H1 (cell line): ENCODE measurements at regions not wholly inside any gene's neighbourhood (a gene's known extent, or its start where the extent isn't known, plus 50 kb on each side); places are given as distances from the start of the nearest gene placed in this dataset.
A peak's percentile ranks its signal among the peaks of the same experiment; 100 is the strongest.
"Not testable (repeated sequence)": the region's sequence is repeated elsewhere in the genome, so short reads cannot be mapped to it uniquely, and the experiment has no call there.

ENCODE experiments used
- CTCF ChIA-PET: fragments of 300-600 bp; sonication (Branson Sonifier 250); formaldehyde crosslinking; loops from one replicate; lab custom pipeline; 2021; ENCODE audit not compliant: partially characterized antibody; lab: Charles Lee
- POLR2A ChIA-PET: fragments of 300-600 bp; sonication (Branson Sonifier 250); formaldehyde crosslinking; loops from one replicate; lab custom pipeline; 2021; ENCODE audit warnings: inconsistent platforms; ENCODE audit not compliant: partially characterized antibody; lab: Charles Lee
- DNase-seq, 2 experiments: peaks; one replicate each; pipeline versions ENCODE4 v3.0.0 to v3.0.0-alpha.2; 2010 to 2022; ENCODE audit warnings: low spot score in 2 of 2, low read depth in 1 of 2, mixed read lengths in 1 of 2
- FAIRE-seq: peaks from 2 replicates; lab custom pipeline; 2011; peaks lifted over from hg19 to GRCh38; lab: Jason Lieb, UNC
- H2AFZ ChIP-seq: 2 replicates; pipeline ENCODE4 v1.8.1; 2012; ENCODE audit warnings: low read length, inconsistent platforms
- H2AK5ac ChIP-seq: 2 replicates; pipeline ENCODE4 v1.6.1; 2013; ENCODE audit warnings: low read depth, low read length
- H2BK120ac ChIP-seq: replicated peaks from 2 replicates; pipeline ENCODE3; 2013; ENCODE audit warnings: low read depth, low read length, inconsistent platforms
- H2BK12ac ChIP-seq: 2 replicates; pipeline ENCODE4 v1.6.1; 2013; ENCODE audit warnings: low read depth, low read length
- H2BK15ac ChIP-seq: 2 replicates; pipeline ENCODE4 v1.6.1; 2013; ENCODE audit warnings: low read length
- H2BK20ac ChIP-seq: 2 replicates; pipeline ENCODE4 v1.6.1; 2013; ENCODE audit warnings: low read length
- H2BK5ac ChIP-seq: 2 replicates; pipeline ENCODE4 v1.6.1; 2013; ENCODE audit warnings: low read depth, low read length
- H3K14ac ChIP-seq: 2 replicates; pipeline ENCODE4 v1.6.1; 2013; ENCODE audit warnings: inconsistent platforms; ENCODE audit not compliant: insufficient read length
- H3K18ac ChIP-seq: 2 replicates; pipeline ENCODE4 v1.6.1; 2013; ENCODE audit warnings: low read length; ENCODE audit errors: extremely low read depth
- H3K23ac ChIP-seq: 2 replicates; pipeline ENCODE4 v1.6.1; 2013; ENCODE audit warnings: inconsistent platforms; ENCODE audit not compliant: insufficient read length
- H3K23me2 ChIP-seq: 2 replicates; pipeline ENCODE4 v1.6.1; 2013; ENCODE audit warnings: low read depth, low read length
- H3K27ac ChIP-seq: 2 replicates; pipeline ENCODE4 v1.6.1; 2011; ENCODE audit warnings: low read depth, low read length, inconsistent platforms
- H3K27me3 ChIP-seq, 4 experiments: replicated peaks in 1 of 4; 1 replicate in 1 of 4; 2 replicates in 3 of 4; pipeline versions ENCODE4 v1.6.1 to v1.8.1; 2011 to 2013; ENCODE audit warnings: low read length in 3 of 4, mild to moderate bottlenecking in 3 of 4, inconsistent platforms in 2 of 4, mixed read lengths in 2 of 4, moderate library complexity in 1 of 4; ENCODE audit not compliant: control insufficient read depth in 3 of 4, insufficient read depth in 3 of 4; ENCODE audit errors: extremely low read depth in 1 of 4
- H3K36me3 ChIP-seq, 4 experiments: 2 replicates each; pipeline versions ENCODE4 v1.6.1 to v1.8.1; 2011 to 2013; ENCODE audit warnings: mild to moderate bottlenecking in 4 of 4, low read length in 3 of 4, moderate library complexity in 2 of 4, control low read depth in 1 of 4, inconsistent platforms in 1 of 4; ENCODE audit not compliant: insufficient read depth in 4 of 4, control insufficient read depth in 2 of 4
- H3K4ac ChIP-seq: replicated peaks from 2 replicates; pipeline ENCODE3; 2013; ENCODE audit warnings: low read length, low read depth, mixed read lengths, inconsistent platforms; ENCODE audit not compliant: insufficient read length
- H3K4me1 ChIP-seq, 4 experiments: replicated peaks in 1 of 4; 1 replicate in 1 of 4; 2 replicates in 3 of 4; pipeline versions ENCODE4 v1.6.1 to v1.8.1; 2011 to 2013; ENCODE audit warnings: low read length in 3 of 4, inconsistent platforms in 2 of 4, mixed read lengths in 1 of 4; ENCODE audit not compliant: insufficient read depth in 4 of 4, control insufficient read depth in 3 of 4
- H3K4me2 ChIP-seq, 2 experiments: 2 replicates each; pipeline versions ENCODE4 v1.6.1 to v1.8.1; 2011 to 2013; ENCODE audit warnings: low read depth in 2 of 2, low read length in 2 of 2, control low read depth in 1 of 2, inconsistent platforms in 1 of 2, mild to moderate bottlenecking in 1 of 2; ENCODE audit not compliant: insufficient read depth in 1 of 2
- H3K4me3 ChIP-seq, 4 experiments: fragments of 200-600, 300-600 bp in 1 of 4; sonication (generic), shearing (Covaris generic), sonication (Bioruptor Twin) in 1 of 4; 2 replicates each; pipeline versions ENCODE4 v1.5.1 to v1.8.1; 2011 to 2016; ENCODE audit warnings: low read length in 4 of 4, low read depth in 3 of 4, control low read depth in 2 of 4, inconsistent platforms in 2 of 4, mild to moderate bottlenecking in 2 of 4, mixed read lengths in 1 of 4, moderate library complexity in 1 of 4; ENCODE audit not compliant: insufficient read depth in 2 of 4; ENCODE audit errors: extremely low read depth in 1 of 4
- H3K56ac ChIP-seq: replicated peaks from 2 replicates; pipeline ENCODE3; 2013; ENCODE audit warnings: low read depth, mild to moderate bottlenecking, mixed read lengths, low read length, inconsistent platforms; ENCODE audit not compliant: insufficient read length
- H3K79me1 ChIP-seq: 2 replicates; pipeline ENCODE4 v1.6.1; 2013; ENCODE audit warnings: low read depth, low read length, control low read depth
- H3K79me2 ChIP-seq, 2 experiments: 2 replicates each; pipeline versions ENCODE4 v1.6.1 to v1.8.1; 2012 to 2013; ENCODE audit warnings: low read length in 2 of 2, mild to moderate bottlenecking in 2 of 2, inconsistent platforms in 1 of 2; ENCODE audit not compliant: insufficient read depth in 2 of 2, control insufficient read depth in 1 of 2
- H3K9ac ChIP-seq, 4 experiments: replicated peaks in 1 of 4; 1 replicate in 1 of 4; 2 replicates in 3 of 4; pipeline versions ENCODE4 v1.6.1 to v1.8.1; 2011 to 2013; ENCODE audit warnings: low read depth in 3 of 4, low read length in 3 of 4, control low read depth in 2 of 4, mild to moderate bottlenecking in 2 of 4, moderate library complexity in 2 of 4, inconsistent platforms in 1 of 4; ENCODE audit errors: extremely low read depth in 1 of 4
- H3K9me3 ChIP-seq, 2 experiments: 2 replicates each; pipeline versions ENCODE4 v1.6.1 to v1.8.1; 2012 to 2013; ENCODE audit warnings: mild to moderate bottlenecking in 2 of 2, moderate library complexity in 2 of 2, control low read depth in 1 of 2, inconsistent platforms in 1 of 2, low read depth in 1 of 2, low read length in 1 of 2, mixed read lengths in 1 of 2; ENCODE audit not compliant: insufficient read depth in 2 of 2
- H4K20me1 ChIP-seq, 2 experiments: replicated peaks in 1 of 2; 2 replicates each; pipeline versions ENCODE3 to v1.8.1; 2011 to 2013; ENCODE audit warnings: inconsistent platforms in 2 of 2, low read length in 2 of 2, mild to moderate bottlenecking in 1 of 2; ENCODE audit not compliant: insufficient read depth in 2 of 2, control insufficient read depth in 1 of 2
- H4K5ac ChIP-seq: 2 replicates; pipeline ENCODE4 v1.6.1; 2013; ENCODE audit warnings: low read length, low read depth, mixed read lengths, inconsistent platforms; ENCODE audit not compliant: insufficient read length
- H4K8ac ChIP-seq: 2 replicates; pipeline ENCODE4 v1.8.0; 2013; ENCODE audit warnings: mild to moderate bottlenecking, moderate library complexity, low read length, inconsistent platforms; ENCODE audit not compliant: insufficient read depth; ENCODE audit errors: extremely low read depth
- H4K91ac ChIP-seq: replicated peaks from 2 replicates; pipeline ENCODE3; 2013; ENCODE audit warnings: low read length, mixed read lengths, inconsistent platforms; ENCODE audit not compliant: insufficient read length
- BRCA1 ChIP-seq: IDR thresholded peaks from 2 replicates; pipeline ENCODE4 v1.6.1; 2012; ENCODE audit warnings: low read depth, low read length, improper control_type of control experiment
- WGBS, 2 experiments: shearing (Covaris generic) in 1 of 2; methylation state at CpG; one replicate each; pipeline versions ENCODE4 v1.1.6 to v1.1.7; 2013 to 2015; ENCODE audit warnings: low lambda C conversion rate in 2 of 2, mixed read lengths in 2 of 2, inconsistent platforms in 1 of 2, low coverage in 1 of 2, missing lambda C conversion rate in 1 of 2; ENCODE audit not compliant: insufficient replicate concordance in 2 of 2, insufficient coverage in 1 of 2, insufficient read length in 1 of 2; ENCODE audit errors: extremely low coverage in 1 of 2, missing lambda C conversion rate in 1 of 2; 5-methylcytosine and 5-hydroxymethylcytosine counted together

DNA sequence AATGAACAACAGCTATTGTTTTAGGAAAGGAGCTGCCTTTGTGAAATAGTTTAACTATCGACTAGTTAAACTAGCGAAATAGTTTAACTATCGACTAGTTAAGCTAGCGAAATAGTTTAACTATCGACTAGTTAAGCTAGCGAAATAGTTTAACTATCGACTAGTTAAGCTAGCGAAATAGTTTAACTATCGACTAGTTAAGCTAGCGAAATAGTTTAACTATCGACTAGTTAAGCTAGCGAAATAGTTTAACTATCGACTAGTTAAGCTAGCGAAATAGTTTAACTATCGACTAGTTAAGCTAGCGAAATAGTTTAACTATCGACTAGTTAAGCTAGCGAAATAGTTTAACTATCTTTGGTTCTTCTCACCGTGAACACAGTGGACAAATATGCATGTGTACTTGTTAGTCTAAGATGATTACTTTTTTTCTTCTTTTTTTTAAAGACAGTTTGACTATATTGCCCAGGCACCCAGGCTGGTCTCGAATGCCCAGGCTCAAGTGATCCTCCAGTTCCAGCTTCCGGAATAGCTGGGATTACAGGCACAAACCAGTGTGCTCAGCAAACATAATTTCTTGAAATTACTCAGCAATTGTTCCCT, 76.9 kb downstream of the PTTG1 start:
- not testable (repeated sequence) for H3K27me3 ChIP-seq, H4K91ac ChIP-seq, H3K79me1 ChIP-seq, H4K5ac ChIP-seq, H3K36me3 ChIP-seq, H3K4ac ChIP-seq, H2BK12ac ChIP-seq, H3K4me3 ChIP-seq, H3K18ac ChIP-seq, H4K20me1 ChIP-seq, H3K56ac ChIP-seq, H2BK20ac ChIP-seq, H3K9ac ChIP-seq, H2AK5ac ChIP-seq, H3K27ac ChIP-seq, H2BK5ac ChIP-seq, H2AFZ ChIP-seq, H4K8ac ChIP-seq, H3K23me2 ChIP-seq, H3K79me2 ChIP-seq, FAIRE-seq, H3K14ac ChIP-seq, H3K4me1 ChIP-seq, H3K9me3 ChIP-seq, H3K23ac ChIP-seq, H3K4me2 ChIP-seq, DNase-seq, H2BK120ac ChIP-seq, H2BK15ac ChIP-seq
- POLR2A ChIA-PET: interaction anchor here (0.6 kb wide), 1 partner anchor 69 kb away, joined by 3 read pairs; no protein-coding TSS in a partner anchor
- CTCF ChIA-PET: interaction anchor here (0.6 to 1.3 kb wide), 6 partner anchors 11 to 598 kb away, joined by 3 to 8 read pairs (median 4); no protein-coding TSS in a partner anchor
- WGBS, 2 experiments: 94% methylated on average over 14 of the region's 21 CpGs; no CpG with 5 or more reads in 1 of the 2 experiments
- TF ChIP-seq BRCA1: peak; percentile 21; the same call in 1 of the 2 replicates
